SK-N-SH (cell line): ENCODE measurements at regions not wholly inside any gene's neighbourhood (a gene's known extent, or its start where the extent isn't known, plus 50 kb on each side); places are given as distances from the start of the nearest gene placed in this dataset.

Source experiments
- CTCF ChIA-PET: fragments of 300-600, 350-600 bp; formaldehyde crosslinking; extraction: SDS; loops from one replicate; lab custom pipeline; 2021; lab: Yijun Ruan, JAX
- POLR2A ChIA-PET: fragments of 350-600 bp; sonication (Branson Sonifier 250); formaldehyde crosslinking; extraction: SDS; loops from one replicate; lab custom pipeline; 2020; ENCODE audit warnings: antibody characterized with exemption, inconsistent platforms; lab: Yijun Ruan, JAX
- DNase-seq: peaks from one replicate; pipeline ENCODE4 v3.0.0; 2012
- H2AFZ ChIP-seq: fragments of 200-600 bp; sonication (generic); 2 replicates; pipeline ENCODE4 v1.8.1; 2016; ENCODE audit warnings: antibody characterized with exemption, mild to moderate bottlenecking, low read depth
- H3F3A ChIP-seq: fragments of 200-600 bp; sonication (generic); replicated peaks from 2 replicates; pipeline ENCODE3; 2016; ENCODE audit warnings: antibody characterized with exemption, mild to moderate bottlenecking; ENCODE audit not compliant: insufficient read depth
- H3K27ac ChIP-seq, 2 experiments: fragments of 200-500 bp in 1 of 2; fragments of 200-600 bp in 1 of 2; sonication (Bioruptor generic) in 1 of 2; sonication (generic), shearing (Covaris generic) in 1 of 2; 2 replicates each; pipeline versions ENCODE4 v1.5.1 to v1.6.1; 2014 to 2016; ENCODE audit warnings: low read depth in 2 of 2, inconsistent platforms in 1 of 2, low read length in 1 of 2, mild to moderate bottlenecking in 1 of 2, mixed read lengths in 1 of 2
- H3K27me3 ChIP-seq: fragments of 200-600 bp; sonication (generic), shearing (Covaris generic); 2 replicates; pipeline ENCODE4 v1.6.1; 2016; ENCODE audit warnings: mixed run types; ENCODE audit not compliant: insufficient read depth
- H3K36me3 ChIP-seq, 2 experiments: fragments of 200-500 bp in 1 of 2; fragments of 200-600 bp in 1 of 2; sonication (Bioruptor generic) in 1 of 2; sonication (generic) in 1 of 2; replicated peaks in 1 of 2; 2 replicates each; pipeline versions ENCODE3 to v1.5.1; 2014 to 2016; ENCODE audit warnings: low read length in 1 of 2, mild to moderate bottlenecking in 1 of 2; ENCODE audit not compliant: insufficient read depth in 2 of 2, control insufficient read depth in 1 of 2
- H3K4me1 ChIP-seq, 2 experiments: fragments of 200-500 bp in 1 of 2; fragments of 200-600 bp in 1 of 2; sonication (Bioruptor generic) in 1 of 2; sonication (generic), shearing (Covaris generic) in 1 of 2; 2 replicates each; pipeline versions ENCODE4 v1.5.1 to v1.6.1; 2014 to 2016; ENCODE audit warnings: low read depth in 1 of 2, low read length in 1 of 2, mixed run types in 1 of 2; ENCODE audit not compliant: insufficient read depth in 2 of 2, control insufficient read depth in 1 of 2
- H3K4me2 ChIP-seq: fragments of 200-600 bp; sonication (generic), shearing (Covaris generic); 2 replicates; pipeline ENCODE4 v1.6.1; 2017; ENCODE audit warnings: mixed run types
- H3K4me3 ChIP-seq, 2 experiments: fragments of 200-500 bp in 1 of 2; fragments of 200-600 bp in 1 of 2; sonication (Bioruptor generic) in 1 of 2; sonication (generic), shearing (Covaris generic) in 1 of 2; 2 replicates each; pipeline versions ENCODE4 v1.5.1 to v1.8.1; 2014 to 2016; ENCODE audit warnings: low read depth in 2 of 2, inconsistent platforms in 1 of 2, low read length in 1 of 2, mild to moderate bottlenecking in 1 of 2, mixed read lengths in 1 of 2, moderate library complexity in 1 of 2
- H3K79me2 ChIP-seq: fragments of 200-600 bp; sonication (generic); 2 replicates; pipeline ENCODE4 v1.8.1; 2017; ENCODE audit warnings: mild to moderate bottlenecking; ENCODE audit not compliant: insufficient read depth
- H3K9ac ChIP-seq: fragments of 200-600 bp; sonication (generic); 2 replicates; pipeline ENCODE4 v1.6.1; 2017; ENCODE audit warnings: mixed run types
- H3K9me2 ChIP-seq: fragments of 200-600 bp; sonication (generic); 2 replicates; pipeline ENCODE4 v1.6.1; 2017; ENCODE audit warnings: mixed run types
- H3K9me3 ChIP-seq: fragments of 200-600 bp; sonication (generic); 2 replicates; pipeline ENCODE4 v1.6.1; 2017; ENCODE audit warnings: mixed run types, mild to moderate bottlenecking, moderate library complexity
- H4K20me1 ChIP-seq: fragments of 200-600 bp; sonication (generic); 2 replicates; pipeline ENCODE4 v1.6.1; 2017; ENCODE audit warnings: mild to moderate bottlenecking, mixed run types; ENCODE audit not compliant: insufficient read depth
- ELF1 ChIP-seq: IDR thresholded peaks from 2 replicates; pipeline ENCODE4 v1.4.0; 2012
- FOXM1 ChIP-seq: IDR thresholded peaks from 2 replicates; pipeline ENCODE4 v1.4.0; 2012; ENCODE audit warnings: low read depth, mild to moderate bottlenecking
- GATA2 ChIP-seq: sonication (generic); formaldehyde crosslinking; IDR thresholded peaks from 2 replicates; pipeline ENCODE4 v1.5.0; 2020; ENCODE audit warnings: mild to moderate bottlenecking, missing genetic modification reagents
- IRF3 ChIP-seq: fragments of 150-350 bp; IDR thresholded peaks from 2 replicates; pipeline ENCODE4 v1.6.1; 2016; ENCODE audit warnings: mild to moderate bottlenecking, low read depth, low read length
- MAX ChIP-seq: IDR thresholded peaks from 2 replicates; pipeline ENCODE4 v1.4.0; 2012; ENCODE audit warnings: low read depth
- MXI1 ChIP-seq: IDR thresholded peaks from 2 replicates; pipeline ENCODE4 v1.6.1; 2012; ENCODE audit warnings: mild to moderate bottlenecking, low read depth, low read length, improper control_type of control experiment
- NFIC ChIP-seq: IDR thresholded peaks from 2 replicates; pipeline ENCODE4 v1.4.0; 2012; ENCODE audit warnings: borderline replicate concordance
- POLR2AphosphoS5 ChIP-seq: IDR thresholded peaks from 2 replicates; pipeline ENCODE4 v1.6.1; 2012; ENCODE audit warnings: low read depth, low read length
- RAD21 ChIP-seq: IDR thresholded peaks from 2 replicates; pipeline ENCODE4 v1.6.1; 2012; ENCODE audit warnings: mild to moderate bottlenecking, low read length
- RCOR1 ChIP-seq: fragments of 150-350 bp; IDR thresholded peaks from 2 replicates; pipeline ENCODE4 v1.6.1; 2017; ENCODE audit warnings: antibody characterized with exemption, low read length
- REST ChIP-seq: IDR thresholded peaks from 2 replicates; pipeline ENCODE4 v1.6.1; 2012; ENCODE audit warnings: mild to moderate bottlenecking, low read depth, low read length, moderate library complexity
- TCF12 ChIP-seq: IDR thresholded peaks from 2 replicates; pipeline ENCODE4 v1.4.0; 2012
- USF1 ChIP-seq: IDR thresholded peaks from 2 replicates; pipeline ENCODE4 v1.4.0; 2012; ENCODE audit warnings: low read depth, borderline replicate concordance
- YY1 ChIP-seq: IDR thresholded peaks from 2 replicates; pipeline ENCODE4 v1.4.0; 2012; ENCODE audit warnings: low read depth, mild to moderate bottlenecking
- WGBS: methylation state at CpG from one replicate; pipeline ENCODE4 v1.1.6; 2017; ENCODE audit warnings: low lambda C conversion rate; 5-methylcytosine and 5-hydroxymethylcytosine counted together

DNA sequence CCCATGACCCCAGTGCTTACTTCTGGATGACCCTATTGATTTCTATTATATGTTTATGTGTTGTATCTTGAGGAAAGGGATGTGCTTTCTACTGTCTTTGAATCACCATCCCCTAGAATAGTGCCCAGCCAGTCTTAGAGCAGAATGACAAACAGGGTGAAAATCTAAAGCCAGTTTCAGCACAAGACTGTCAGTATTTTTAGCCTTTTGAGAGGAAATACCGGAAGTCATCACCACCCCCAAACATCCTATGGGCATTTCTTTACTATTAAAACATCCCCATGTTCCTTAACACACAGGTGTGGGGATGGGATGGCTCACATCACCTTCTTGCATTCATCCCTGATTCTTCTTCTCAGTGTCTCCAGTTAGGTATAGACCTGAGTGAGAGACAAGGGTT lies 52.1 kb upstream of the UBE2L5 start:
- Histone ChIP-seq H3K36me3 (no peaks in the 10 kb centered on the region), H3K79me2 (no peaks in the 10 kb centered on the region), H3F3A (no peaks in the 10 kb centered on the region), H3K27ac (no peak overlapping the region), H3K9me2 (no peaks in the 10 kb centered on the region), H4K20me1 (no peaks in the 10 kb centered on the region), H3K4me3 (no peak overlapping the region), H3K27me3 (no peaks in the 10 kb centered on the region), H3K9ac (no peak overlapping the region), H3K4me2 (no peak overlapping the region), H3K4me1 (peaks cover 3 to 7% of the 10 kb centered on the region in 2 experiments; a peak in 2 of 4 replicates), H2AFZ (no peak overlapping the region), H3K9me3 (no peaks in the 10 kb centered on the region)
- 95% methylated on average over 1 of the region's 1 CpG for WGBS
- POLR2A ChIA-PET, result no interaction called here
- TF ChIP-seq RAD21, result no peak
- no peak for TF ChIP-seq RCOR1
- no peak for TF ChIP-seq ELF1
- TF ChIP-seq NFIC, result no peak
- no peak for TF ChIP-seq GATA2
- no peak for TF ChIP-seq IRF3
- TF ChIP-seq YY1, result no peak
- TF ChIP-seq TCF12, result no peak
- no peak for TF ChIP-seq MXI1
- no peak for TF ChIP-seq FOXM1
- no peak for TF ChIP-seq POLR2AphosphoS5
- no peak for TF ChIP-seq REST
- TF ChIP-seq MAX, result no peak
- no peak for TF ChIP-seq USF1
- DNase-seq, result no peak
- CTCF ChIA-PET, result interaction anchor here (1.2 to 1.4 kb wide), 2 partner anchors 15 to 16 kb away, joined by 3 to 4 read pairs; no protein-coding TSS in a partner anchor
